MM.1S (cell line): ENCODE measurements at regions not wholly inside any gene's neighbourhood (a gene's known extent, or its start where the extent isn't known, plus 50 kb on each side); places are given as distances from the start of the nearest gene placed in this dataset.

ENCODE experiments used
- DNase-seq: peaks from one replicate; pipeline ENCODE4 v3.0.0-alpha.2; 2015
- H2AFZ ChIP-seq: fragments of 300-600 bp; sonication (generic); 2 replicates; pipeline ENCODE4 v1.6.0; 2016; ENCODE audit warnings: antibody characterized with exemption, low read length
- H3F3A ChIP-seq: fragments of 300-600 bp; sonication (generic); 2 replicates; pipeline ENCODE4 v1.6.1; 2016; ENCODE audit warnings: mild to moderate bottlenecking, antibody characterized with exemption, low read length, moderate library complexity, mixed read lengths; ENCODE audit not compliant: insufficient read depth
- H3K27ac ChIP-seq: fragments of 300-600 bp; sonication (generic); 2 replicates; pipeline ENCODE4 v1.5.1; 2016; ENCODE audit warnings: mild to moderate bottlenecking, low read length
- H3K27me3 ChIP-seq: fragments of 300-600 bp; sonication (generic); replicated peaks from 2 replicates; pipeline ENCODE4 v1.6.0; 2016; ENCODE audit warnings: low read length; ENCODE audit not compliant: insufficient read depth
- H3K36me3 ChIP-seq: fragments of 300-600 bp; sonication (generic); replicated peaks from 2 replicates; pipeline ENCODE4 v1.6.1; 2016; ENCODE audit warnings: mild to moderate bottlenecking, low read length, mixed read lengths; ENCODE audit not compliant: insufficient read depth
- H3K4me1 ChIP-seq: fragments of 300-600 bp; sonication (generic); 2 replicates; pipeline ENCODE4 v1.6.1; 2016; ENCODE audit warnings: low read length, mixed read lengths
- H3K4me2 ChIP-seq: fragments of 300-600 bp; sonication (generic); 2 replicates; pipeline ENCODE4 v1.6.0; 2016; ENCODE audit warnings: low read depth, low read length
- H3K4me3 ChIP-seq: fragments of 300-600 bp; sonication (generic); 2 replicates; pipeline ENCODE4 v1.5.1; 2016; ENCODE audit warnings: low read length, mixed read lengths
- H3K79me2 ChIP-seq: fragments of 300-600 bp; sonication (generic); 2 replicates; pipeline ENCODE4 v1.6.1; 2016; ENCODE audit warnings: mixed run types, low read length, mixed read lengths
- H3K9ac ChIP-seq: fragments of 300-600 bp; sonication (generic); 2 replicates; pipeline ENCODE4 v1.6.1; 2016; ENCODE audit warnings: low read length, mixed read lengths
- H3K9me2 ChIP-seq: fragments of 300-600 bp; sonication (generic); replicated peaks from 2 replicates; pipeline ENCODE4 v1.6.1; 2016; ENCODE audit warnings: mild to moderate bottlenecking, low read length, mixed read lengths; ENCODE audit not compliant: insufficient read depth
- H3K9me3 ChIP-seq: fragments of 300-600 bp; sonication (generic); replicated peaks from 2 replicates; pipeline ENCODE4 v1.6.1; 2016; ENCODE audit warnings: mild to moderate bottlenecking, low read length, mixed read lengths; ENCODE audit not compliant: insufficient read depth
- H4K20me1 ChIP-seq: fragments of 300-600 bp; sonication (generic); 2 replicates; pipeline ENCODE4 v1.6.1; 2016; ENCODE audit warnings: mild to moderate bottlenecking, low read length, moderate library complexity, mixed read lengths; ENCODE audit not compliant: insufficient read depth
- EZH2 ChIP-seq: fragments of 300-600 bp; sonication (generic); optimal IDR thresholded peaks from 2 replicates; pipeline ENCODE3; 2017; ENCODE audit warnings: low read depth, mild to moderate bottlenecking, antibody characterized with exemption, low read length, mixed read lengths
- EZH2phosphoT487 ChIP-seq: fragments of 300-600 bp; sonication (generic); IDR thresholded peaks from 2 replicates; pipeline ENCODE4 v1.6.1; 2018; ENCODE audit warnings: antibody characterized with exemption, low read length
- TF ChIP-seq, protein P1 (sequence below): fragments of 300-600 bp; sonication (generic); IDR thresholded peaks from 2 replicates; pipeline ENCODE4 v1.5.1; 2016; ENCODE audit warnings: antibody characterized with exemption, low read length, mixed read lengths

DNA sequence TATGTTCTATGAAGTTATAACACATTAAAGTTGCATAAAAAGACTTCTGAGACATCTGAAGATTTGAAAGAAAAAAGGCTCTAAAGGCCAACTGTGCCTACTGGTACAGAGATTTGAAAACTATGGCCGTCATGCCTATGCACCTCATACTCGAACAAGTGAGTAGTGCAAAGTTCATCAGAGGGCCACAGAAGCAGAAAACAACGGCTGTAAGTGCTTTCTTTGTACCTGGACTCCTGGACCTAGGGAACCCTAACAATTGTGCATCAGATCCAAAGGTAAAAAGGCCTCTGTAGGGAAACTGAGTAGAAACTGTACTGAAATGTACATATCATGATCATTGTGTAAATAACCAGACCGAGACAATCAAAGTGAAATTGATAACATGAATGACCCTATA, 230.4 kb upstream of the CHST9 start:
- H3K4me1 ChIP-seq: no peaks in the 10 kb centered on the region
- H3K79me2 ChIP-seq: no peaks in the 10 kb centered on the region
- H3K27ac ChIP-seq: no peak overlapping the region
- H4K20me1 ChIP-seq: no peaks in the 10 kb centered on the region
- H3K4me3 ChIP-seq: no peak overlapping the region
- no peak overlapping the region for H2AFZ ChIP-seq
- H3K9me2 ChIP-seq: no peaks in the 10 kb centered on the region
- no peaks in the 10 kb centered on the region for H3F3A ChIP-seq
- H3K36me3 ChIP-seq: no peaks in the 10 kb centered on the region
- H3K9ac ChIP-seq: no peak overlapping the region
- TF ChIP-seq, protein P1, sequence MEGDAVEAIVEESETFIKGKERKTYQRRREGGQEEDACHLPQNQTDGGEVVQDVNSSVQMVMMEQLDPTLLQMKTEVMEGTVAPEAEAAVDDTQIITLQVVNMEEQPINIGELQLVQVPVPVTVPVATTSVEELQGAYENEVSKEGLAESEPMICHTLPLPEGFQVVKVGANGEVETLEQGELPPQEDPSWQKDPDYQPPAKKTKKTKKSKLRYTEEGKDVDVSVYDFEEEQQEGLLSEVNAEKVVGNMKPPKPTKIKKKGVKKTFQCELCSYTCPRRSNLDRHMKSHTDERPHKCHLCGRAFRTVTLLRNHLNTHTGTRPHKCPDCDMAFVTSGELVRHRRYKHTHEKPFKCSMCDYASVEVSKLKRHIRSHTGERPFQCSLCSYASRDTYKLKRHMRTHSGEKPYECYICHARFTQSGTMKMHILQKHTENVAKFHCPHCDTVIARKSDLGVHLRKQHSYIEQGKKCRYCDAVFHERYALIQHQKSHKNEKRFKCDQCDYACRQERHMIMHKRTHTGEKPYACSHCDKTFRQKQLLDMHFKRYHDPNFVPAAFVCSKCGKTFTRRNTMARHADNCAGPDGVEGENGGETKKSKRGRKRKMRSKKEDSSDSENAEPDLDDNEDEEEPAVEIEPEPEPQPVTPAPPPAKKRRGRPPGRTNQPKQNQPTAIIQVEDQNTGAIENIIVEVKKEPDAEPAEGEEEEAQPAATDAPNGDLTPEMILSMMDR: no peak
- TF ChIP-seq EZH2 (no peak), EZH2phosphoT487 (no peak)
- no peaks in the 10 kb centered on the region for H3K9me3 ChIP-seq
- no peaks in the 10 kb centered on the region for H3K27me3 ChIP-seq
- DNase-seq: no peak
- H3K4me2 ChIP-seq: no peak overlapping the region

DNA sequence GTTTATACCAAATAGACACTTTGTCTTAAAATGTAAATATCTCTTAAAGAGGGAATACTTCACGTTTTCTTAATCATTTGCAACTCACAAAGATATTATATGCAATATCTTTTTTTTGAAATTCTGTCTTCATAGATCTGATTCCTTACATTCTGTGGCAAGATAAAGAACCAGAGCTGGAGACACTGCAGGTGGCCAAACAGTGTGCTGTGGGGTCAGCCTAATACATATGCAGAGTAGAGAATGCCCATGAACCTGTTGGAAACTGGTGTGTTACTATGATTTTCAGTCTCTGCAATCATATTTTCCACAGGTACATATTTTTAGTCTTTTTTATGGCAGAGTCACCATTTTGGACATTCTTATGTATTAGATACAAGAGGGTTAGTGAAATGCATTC, 229.6 kb upstream of the CHST9 start:
- H3K4me1 ChIP-seq: no peaks in the 10 kb centered on the region
- no peak overlapping the region for H3K4me2 ChIP-seq
- H3K27ac ChIP-seq: no peak overlapping the region
- H3K9ac ChIP-seq: no peak overlapping the region
- H3K27me3 ChIP-seq: no peaks in the 10 kb centered on the region
- H2AFZ ChIP-seq: no peak overlapping the region
- DNase-seq: no peak
- H3K36me3 ChIP-seq: no peaks in the 10 kb centered on the region
- no peak overlapping the region for H3K4me3 ChIP-seq
- TF ChIP-seq, protein P1: no peak
- TF ChIP-seq EZH2phosphoT487 (no peak), EZH2 (no peak)
- no peaks in the 10 kb centered on the region for H3K9me3 ChIP-seq
- no peaks in the 10 kb centered on the region for H3K9me2 ChIP-seq
- H4K20me1 ChIP-seq: no peaks in the 10 kb centered on the region
- H3F3A ChIP-seq: no peaks in the 10 kb centered on the region
- H3K79me2 ChIP-seq: no peaks in the 10 kb centered on the region

DNA sequence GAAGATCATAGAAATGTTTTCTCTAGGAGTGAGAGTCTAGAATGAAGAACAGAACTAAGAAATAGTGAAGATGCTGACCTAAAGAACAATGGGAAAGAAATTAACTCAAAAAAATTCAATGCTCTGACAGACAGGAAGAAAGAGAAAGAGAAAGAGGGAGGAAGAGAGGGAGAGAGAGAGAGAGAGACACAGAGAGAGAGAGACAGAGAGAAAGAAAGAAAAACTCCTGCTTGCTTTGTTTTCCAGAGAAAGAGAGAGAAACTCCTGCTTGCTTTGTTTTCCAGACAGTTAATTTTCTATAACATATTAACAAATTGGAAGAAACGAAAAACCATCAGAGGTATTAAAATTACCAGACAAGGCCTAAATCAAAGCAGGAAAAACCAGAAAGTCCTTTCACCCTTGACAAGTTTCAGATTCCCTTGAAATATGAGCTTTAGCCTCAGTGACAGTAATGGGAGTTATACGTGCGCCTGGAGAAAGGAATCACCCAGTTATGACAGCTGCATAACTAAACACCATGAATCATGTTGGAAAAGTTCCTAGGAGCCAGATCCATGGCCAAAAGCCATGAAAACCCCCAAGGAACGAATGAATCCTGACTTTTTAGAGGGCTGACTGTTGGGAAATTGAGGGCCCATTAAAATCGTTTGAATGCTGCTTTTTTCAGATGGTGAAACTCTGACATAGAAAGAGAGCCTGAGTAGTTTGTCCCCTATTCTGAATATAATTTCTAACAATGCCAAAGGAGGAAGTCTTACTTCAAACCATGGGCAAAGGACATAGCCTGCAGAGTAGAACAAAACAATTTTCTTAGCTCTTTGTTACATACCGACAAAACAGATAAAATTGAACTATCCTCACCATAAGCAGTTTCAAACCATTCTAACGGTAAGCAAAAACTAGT, 228.6 kb upstream of the CHST9 start:
- H4K20me1 ChIP-seq: no peaks in the 10 kb centered on the region
- H3K79me2 ChIP-seq: no peaks in the 10 kb centered on the region
- no peaks in the 10 kb centered on the region for H3K27me3 ChIP-seq
- no peaks in the 10 kb centered on the region for H3F3A ChIP-seq
- H3K27ac ChIP-seq: no peak overlapping the region
- TF ChIP-seq EZH2: no peak
- no peak for TF ChIP-seq EZH2phosphoT487
- TF ChIP-seq, protein P1: no peak
- no peak overlapping the region for H3K4me3 ChIP-seq
- H3K36me3 ChIP-seq: no peaks in the 10 kb centered on the region
- no peaks in the 10 kb centered on the region for H3K4me1 ChIP-seq
- no peak overlapping the region for H3K9ac ChIP-seq
- no peaks in the 10 kb centered on the region for H3K9me2 ChIP-seq
- no peak overlapping the region for H3K4me2 ChIP-seq
- H2AFZ ChIP-seq: no peak overlapping the region
- DNase-seq: no peak
- no peaks in the 10 kb centered on the region for H3K9me3 ChIP-seq
